Adrenal gland (tissue), 5 donors: ENCODE measurements at regions not wholly inside any gene's neighbourhood (a gene's known extent, or its start where the extent isn't known, plus 50 kb on each side); places are given as distances from the start of the nearest gene placed in this dataset.

Source experiments
- POLR2A ChIP-seq, 2 donors: fragments of 450-650 bp; IDR thresholded peaks; one replicate each; pipeline ENCODE4 v1.6.1; 2017; ENCODE audit warnings: antibody characterized with exemption in 2 of 2, mild to moderate bottlenecking in 2 of 2, moderate library complexity in 1 of 2
- TF ChIP-seq, protein P1 (sequence below), 6 experiments: fragments of 450-650 bp in 4 of 6; fragments of 200-600 bp in 2 of 6; sonication (generic) in 1 of 6; IDR thresholded peaks; 1 replicate in 5 of 6; 2 replicates in 1 of 6; pipeline versions ENCODE4 v1.5.1 to v1.8.0; 2016 to 2021; ENCODE audit warnings: antibody characterized with exemption in 6 of 6, mild to moderate bottlenecking in 2 of 6, moderate library complexity in 1 of 6
- donor health status: DM: no; HTN: no; CAD: no.

DNA sequence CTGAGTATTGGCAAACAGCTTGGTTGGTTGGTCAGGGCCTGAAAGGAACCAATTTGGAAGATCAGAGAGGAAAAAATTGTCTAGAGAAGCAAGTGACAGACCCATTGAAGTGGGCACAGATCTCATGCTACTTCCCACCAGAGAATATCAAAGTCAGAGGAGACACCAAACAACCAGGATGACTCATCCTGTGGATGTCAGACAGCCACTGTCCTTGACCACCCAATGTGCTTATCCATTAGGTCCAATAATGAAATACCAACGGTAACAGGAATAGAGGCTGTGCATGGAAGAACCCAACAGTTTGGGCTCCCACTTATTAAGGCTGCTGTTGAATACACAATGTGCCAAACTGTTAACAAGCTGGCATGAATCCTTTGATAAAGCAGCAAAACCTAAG, 323.1 kb upstream of the ATP11B start:
- TF ChIP-seq, protein P1, sequence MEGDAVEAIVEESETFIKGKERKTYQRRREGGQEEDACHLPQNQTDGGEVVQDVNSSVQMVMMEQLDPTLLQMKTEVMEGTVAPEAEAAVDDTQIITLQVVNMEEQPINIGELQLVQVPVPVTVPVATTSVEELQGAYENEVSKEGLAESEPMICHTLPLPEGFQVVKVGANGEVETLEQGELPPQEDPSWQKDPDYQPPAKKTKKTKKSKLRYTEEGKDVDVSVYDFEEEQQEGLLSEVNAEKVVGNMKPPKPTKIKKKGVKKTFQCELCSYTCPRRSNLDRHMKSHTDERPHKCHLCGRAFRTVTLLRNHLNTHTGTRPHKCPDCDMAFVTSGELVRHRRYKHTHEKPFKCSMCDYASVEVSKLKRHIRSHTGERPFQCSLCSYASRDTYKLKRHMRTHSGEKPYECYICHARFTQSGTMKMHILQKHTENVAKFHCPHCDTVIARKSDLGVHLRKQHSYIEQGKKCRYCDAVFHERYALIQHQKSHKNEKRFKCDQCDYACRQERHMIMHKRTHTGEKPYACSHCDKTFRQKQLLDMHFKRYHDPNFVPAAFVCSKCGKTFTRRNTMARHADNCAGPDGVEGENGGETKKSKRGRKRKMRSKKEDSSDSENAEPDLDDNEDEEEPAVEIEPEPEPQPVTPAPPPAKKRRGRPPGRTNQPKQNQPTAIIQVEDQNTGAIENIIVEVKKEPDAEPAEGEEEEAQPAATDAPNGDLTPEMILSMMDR (IDR thresholded peaks at IDR 0.05): no peak
- no peak for TF ChIP-seq POLR2A (IDR thresholded peaks at IDR 0.05)
